K562 (cell line): ENCODE measurements at regions not wholly inside any gene's neighbourhood (a gene's known extent, or its start where the extent isn't known, plus 50 kb on each side); places are given as distances from the start of the nearest gene placed in this dataset.

Source experiments
- ATAC-seq: fragments of 200-7000 bp; cut with Tn5 transposase; 3 replicates; pipeline ENCODE4 v1.9.1; 2020; ENCODE audit warnings: moderate library complexity
- BruUV-seq: library from RNA; stranded (reverse); fragments of 400-500 nt; replicated peaks from 2 replicates; lab custom pipeline; 2021; lab: Mats Ljungman, UMichigan
- CTCF ChIA-PET: fragments of 300-600 bp; formaldehyde crosslinking; extraction: SDS; loops from one replicate; lab custom pipeline; 2021; ENCODE audit warnings: low intra/inter-chr PET ratio; lab: Yijun Ruan, JAX
- POLR2A ChIA-PET: fragments of 300-600, 350-650 bp; sonication (Branson Sonifier 250); formaldehyde crosslinking; extraction: SDS; loops from one replicate; lab custom pipeline; 2021; ENCODE audit warnings: antibody characterized with exemption, inconsistent platforms; lab: Yijun Ruan, JAX
- DNase-seq, 4 experiments: peaks; one replicate each; pipeline versions ENCODE4 v3.0.0 to v3.0.0-alpha.2; 2011 to 2018; ENCODE audit warnings: low spot score in 3 of 4, mixed read lengths in 3 of 4; ENCODE audit errors: extremely low read depth in 1 of 4
- FAIRE-seq: peaks from 2 replicates; lab custom pipeline; 2011; peaks lifted over from hg19 to GRCh38; lab: Jason Lieb, UNC
- H2AFZ ChIP-seq: 2 replicates; pipeline ENCODE4 v1.6.0; 2011; ENCODE audit warnings: low read depth, low read length, control low read depth, inconsistent platforms
- H3K27ac ChIP-seq: fragments of 200-600 bp; 3 replicates; pipeline ENCODE4 v1.8.0; 2011; ENCODE audit warnings: low read depth, mild to moderate bottlenecking, control low read depth, inconsistent platforms, low read length, moderate library complexity, mixed read lengths; ENCODE audit errors: extremely low read depth
- H3K27me3 ChIP-seq, 2 experiments: fragments of 300-600 bp in 1 of 2; 2 replicates in 1 of 2; 3 replicates in 1 of 2; pipeline versions ENCODE4 v1.6.0 to v1.8.0; 2011; ENCODE audit warnings: inconsistent platforms in 2 of 2, low read length in 2 of 2, mild to moderate bottlenecking in 1 of 2, mixed read lengths in 1 of 2, moderate library complexity in 1 of 2; ENCODE audit not compliant: control insufficient read depth in 2 of 2, insufficient read depth in 2 of 2
- H3K36me3 ChIP-seq: fragments of 300-600 bp; 3 replicates; pipeline ENCODE4 v1.8.0; 2011; ENCODE audit warnings: mild to moderate bottlenecking, low read length, inconsistent platforms; ENCODE audit not compliant: control insufficient read depth, insufficient read depth
- H3K4me1 ChIP-seq, 2 experiments: fragments of 200-600 bp in 1 of 2; replicated peaks in 1 of 2; 2 replicates in 1 of 2; 3 replicates in 1 of 2; pipeline versions ENCODE4 v1.5.1 to v1.8.0; 2011; ENCODE audit warnings: inconsistent platforms in 2 of 2, low read length in 2 of 2, mild to moderate bottlenecking in 1 of 2, mixed read lengths in 1 of 2, moderate library complexity in 1 of 2; ENCODE audit not compliant: control insufficient read depth in 2 of 2, insufficient read depth in 2 of 2
- H3K4me2 ChIP-seq: 2 replicates; pipeline ENCODE4 v1.6.1; 2011; ENCODE audit warnings: low read length, control low read depth, inconsistent platforms, mixed read lengths; ENCODE audit not compliant: insufficient read depth
- H3K4me3 ChIP-seq: fragments of 200-600 bp; sonication (generic), shearing (Covaris generic); 2 replicates; pipeline ENCODE4 v1.5.1; 2016; ENCODE audit warnings: control low read depth, inconsistent platforms
- H3K79me2 ChIP-seq: fragments of 200-600 bp; 3 replicates; pipeline ENCODE4 v1.8.0; 2011; ENCODE audit warnings: low read length, inconsistent platforms; ENCODE audit not compliant: control insufficient read depth, insufficient read depth
- H3K9ac ChIP-seq, 2 experiments: 2 replicates each; pipeline versions ENCODE4 v1.6.0 to v1.6.1; 2011; ENCODE audit warnings: low read depth in 2 of 2, low read length in 2 of 2, control low read depth in 1 of 2, inconsistent platforms in 1 of 2, mild to moderate bottlenecking in 1 of 2, mixed read lengths in 1 of 2; ENCODE audit not compliant: insufficient read depth in 1 of 2
- H3K9me1 ChIP-seq: one replicate; pipeline ENCODE4 v1.6.0; 2011; ENCODE audit warnings: inconsistent platforms, mild to moderate bottlenecking, low read length, moderate library complexity; ENCODE audit not compliant: control insufficient read depth, insufficient read depth
- H3K9me3 ChIP-seq: replicated peaks from 2 replicates; pipeline ENCODE4 v1.5.1; 2011; ENCODE audit warnings: low read depth, low read length, inconsistent platforms; ENCODE audit not compliant: control insufficient read depth, insufficient read depth
- H4K20me1 ChIP-seq: replicated peaks from 2 replicates; pipeline ENCODE4 v1.6.1; 2011; ENCODE audit warnings: low read length, inconsistent platforms, mixed read lengths; ENCODE audit not compliant: control insufficient read depth, insufficient read depth
- CTCF ChIP-seq, 3 experiments: IDR thresholded peaks in 2 of 3; conservative IDR thresholded peaks in 1 of 3; 2 replicates each; pipeline ENCODE4 v1.5.1; 2011 to 2012; ENCODE audit warnings: low read length in 3 of 3, mild to moderate bottlenecking in 3 of 3, control low read depth in 2 of 3, improper control_type of control experiment in 1 of 3, inconsistent platforms in 1 of 3, low read depth in 1 of 3, mixed read lengths in 1 of 3, moderate library complexity in 1 of 3; ENCODE audit not compliant: insufficient read depth in 2 of 3
- CTCFL ChIP-seq: IDR thresholded peaks from 2 replicates; pipeline ENCODE4 v1.6.1; 2011; ENCODE audit warnings: borderline replicate concordance, low read depth, mild to moderate bottlenecking, moderate library complexity, low read length; ENCODE audit not compliant: insufficient read depth, poor library complexity, severe bottlenecking
- E2F5 ChIP-seq: sonication (generic); formaldehyde crosslinking; IDR thresholded peaks from 2 replicates; pipeline ENCODE4 v1.8.0; 2022; ENCODE audit warnings: mild to moderate bottlenecking, missing genetic modification reagents
- ELF1 ChIP-seq: fragments of 200-800 bp; sonication (Bioruptor generic); IDR thresholded peaks from 2 replicates; pipeline ENCODE4 v1.6.1; 2016; ENCODE audit warnings: missing genetic modification characterization, missing compliant biosample characterization
- GATAD2B ChIP-seq: fragments of 450-650 bp; IDR thresholded peaks from 2 replicates; pipeline ENCODE4 v1.6.1; 2017; ENCODE audit warnings: mild to moderate bottlenecking, borderline replicate concordance
- HMGN3 ChIP-seq: IDR thresholded peaks from 2 replicates; pipeline ENCODE4 v1.6.1; 2011; ENCODE audit warnings: borderline replicate concordance, low read depth, mild to moderate bottlenecking, mixed read lengths, low read length; ENCODE audit not compliant: insufficient read length; ENCODE audit errors: extremely low read depth
- HNRNPH1 ChIP-seq: fragments of 200-400 bp; formaldehyde crosslinking; optimal IDR thresholded peaks from 2 replicates; pipeline ENCODE3; 2017; ENCODE audit warnings: low read depth, mild to moderate bottlenecking, low read length, moderate library complexity
- RUNX1 ChIP-seq: sonication (generic); IDR thresholded peaks from 2 replicates; pipeline ENCODE4 v1.6.1; 2016; ENCODE audit warnings: antibody characterized with exemption, low read depth
- SP2 ChIP-seq: IDR thresholded peaks from 2 replicates; pipeline ENCODE4 v1.6.1; 2011; ENCODE audit warnings: mild to moderate bottlenecking, low read depth, low read length, moderate library complexity; ENCODE audit not compliant: poor library complexity, severe bottlenecking; ENCODE audit errors: extremely low read depth
- SREBF2 ChIP-seq: sonication (generic); formaldehyde crosslinking; IDR thresholded peaks from 2 replicates; pipeline ENCODE4 v1.4.0; 2020; ENCODE audit warnings: mild to moderate bottlenecking, missing genetic modification reagents
- WHSC1 ChIP-seq: IDR thresholded peaks from one replicate; pipeline ENCODE4 v1.6.1; 2012; ENCODE audit warnings: low read length, control low read depth, inconsistent platforms
- ZBTB17 ChIP-seq: fragments of 450-650 bp; formaldehyde crosslinking; IDR thresholded peaks from 2 replicates; pipeline ENCODE4 v1.4.0; 2020; ENCODE audit warnings: mild to moderate bottlenecking
- ZBTB34 ChIP-seq: fragments of 250-450 bp; sonication (Bioruptor Pico); IDR thresholded peaks from 2 replicates; pipeline ENCODE4 v1.8.0; 2021; ENCODE audit warnings: mild to moderate bottlenecking, moderate library complexity
- ZNF24 ChIP-seq: fragments of 450-650 bp; IDR thresholded peaks from 2 replicates; pipeline ENCODE4 v1.6.1; 2016
- WGBS: fragments of 100-300 bp; shearing (Covaris generic); methylation state at CpG from one replicate; pipeline ENCODE4 v1.1.6; 2016; ENCODE audit warnings: low coverage, mixed read lengths; ENCODE audit not compliant: insufficient coverage; ENCODE audit errors: missing lambda C conversion rate; 5-methylcytosine and 5-hydroxymethylcytosine counted together
- in situ Hi-C: fragments of 300-500 bp; cut with MboI; formaldehyde crosslinking; loops from 4 replicates; pipeline ENCODE4 v1.15.0; 2018; ENCODE audit warnings: inconsistent platforms, mixed read lengths
- intact Hi-C: fragments of 100-400 bp; cut with micrococcal nuclease; formaldehyde crosslinking; loops from 2 replicates; pipeline ENCODE4 v1.14.2; 2022

GRCh38 chr13:103350147-103350546, 283.9 kb upstream of the SLC10A2 start (continued):
- TF ChIP-seq ZBTB17 (CRISPR knock-in tag) = no peak
- TF ChIP-seq E2F5 (CRISPR knock-in tag) = no peak
- no peak for TF ChIP-seq CTCF (IDR thresholded peaks at IDR 0.05 in 2 of 3, conservative IDR thresholded peaks at IDR 0.05 in 1 of 3; ENCODE audit: insufficient read depth in 2 of 3, low read depth in 1 of 3, low read length in 3 of 3)

- Histone ChIP-seq H3K9ac (no peak overlapping the region), H3K27me3 (no peaks in the 10 kb centered on the region), H4K20me1 (no peaks in the 10 kb centered on the region), H3K79me2 (no peaks in the 10 kb centered on the region), H3K36me3 (no peaks in the 10 kb centered on the region), H3K27ac (no peak overlapping the region), H3K9me1 (no peaks in the 10 kb centered on the region), H3K4me3 (no peak overlapping the region), H3K4me2 (no peak overlapping the region), H2AFZ (no peak overlapping the region), H3K9me3 (no peaks in the 10 kb centered on the region; the same call in 1 of the 2 replicates), H3K4me1 (no peaks in the 10 kb centered on the region)
- POLR2A ChIA-PET = no interaction called here
- intact Hi-C loops (no loop called here), in situ Hi-C loops (no loop called here)
- 0% methylated on average over 6 of the region's 6 CpGs for WGBS
- DNase-seq = no peak
- BruUV-seq = no TSS peak
- CTCF ChIA-PET = no interaction called here
- FAIRE-seq = no peak
- TF ChIP-seq SREBF2 (CRISPR knock-in tag) = no peak
- TF ChIP-seq RUNX1 = no peak
- no peak for TF ChIP-seq CTCFL
- TF ChIP-seq ZBTB34 (CRISPR knock-in tag) = no peak
- no peak for TF ChIP-seq WHSC1
- TF ChIP-seq ELF1 (tag) = no peak
- TF ChIP-seq HNRNPH1 = no peak
- no peak for TF ChIP-seq ZNF24
- no peak for TF ChIP-seq HMGN3
- TF ChIP-seq SP2 = no peak
- TF ChIP-seq GATAD2B = no peak
- no peak for ATAC-seq
These were observed 283.2 kb upstream of the SLC10A2 start for GRCh38 chr13:103349211-103349980.
